ENCODE measurements at regions not wholly inside any gene's neighbourhood (a gene's known extent, or its start where the extent isn't known, plus 50 kb on each side); places are given as distances from the start of the nearest gene placed in this dataset.

DNA sequence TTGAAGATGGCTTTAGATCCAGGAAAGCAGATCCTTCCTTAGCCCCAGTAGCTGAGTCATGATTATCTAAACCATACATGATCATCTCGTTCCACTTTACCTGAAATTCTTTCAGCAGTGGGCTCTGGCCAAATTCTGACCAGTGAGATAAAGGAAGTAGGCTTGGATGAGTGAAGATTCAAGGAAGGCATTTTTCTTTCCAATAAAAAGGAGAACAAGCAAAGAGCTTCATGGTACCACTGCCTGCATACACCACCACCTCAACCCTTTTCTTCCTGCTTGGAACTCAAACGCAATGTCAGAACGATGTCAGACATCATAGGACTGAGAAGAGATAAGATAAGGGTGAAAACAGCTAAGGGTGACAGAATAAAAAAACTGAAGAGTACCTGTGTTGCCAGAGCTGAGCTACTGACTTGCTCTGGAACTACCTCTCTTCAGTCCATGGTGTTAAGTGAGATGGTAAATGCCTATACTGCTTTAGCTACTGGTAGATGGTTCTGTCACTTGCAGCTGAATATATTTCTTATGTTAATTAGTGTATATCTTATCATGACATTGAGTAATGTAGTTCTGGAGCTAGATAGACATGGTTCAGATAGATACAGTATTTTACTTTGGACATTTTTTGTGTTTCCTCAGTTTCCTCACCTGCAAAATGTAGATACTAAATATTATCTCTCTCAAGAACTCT, 58.7 kb upstream of the ACVR1 start:
- TF ChIP-seq CTCF (IDR thresholded peaks at IDR 0.05) (no peak), POLR2A (IDR thresholded peaks at IDR 0.05) (no peak)
- WGBS, 2 donors = 69 to 70% methylated on average over 3 of the region's 3 CpGs
- Histone ChIP-seq H3K4me1 (no peaks in the 10 kb centered on the region), H3K27ac (no peak overlapping the region), H3K36me3 (ENCODE audit: low read depth, missing control alignments) (no peaks in the 10 kb centered on the region), H3K9me3 (no peaks in the 10 kb centered on the region), H3K4me3 (no peak overlapping the region), H3K27me3 (no peaks in the 10 kb centered on the region)
- no peak for DNase-seq
- intact Hi-C loops (cut with DNase I; ENCODE audit: low total_unique reads) = no loop called here

GRCh38 chr2:157933160-157933920, 57.2 kb upstream of the ACVR1 start:
- DNase-seq = no peak
- intact Hi-C loops (cut with DNase I; ENCODE audit: low total_unique reads) = no loop called here
- Histone ChIP-seq H3K4me1 (no peaks in the 10 kb centered on the region), H3K4me3 (no peak overlapping the region), H3K9me3 (no peaks in the 10 kb centered on the region), H3K36me3 (ENCODE audit: low read depth, missing control alignments) (no peaks in the 10 kb centered on the region), H3K27me3 (no peaks in the 10 kb centered on the region), H3K27ac (no peak overlapping the region)
- TF ChIP-seq POLR2A (IDR thresholded peaks at IDR 0.05) (no peak), CTCF (IDR thresholded peaks at IDR 0.05) (no peak)
- 69 to 76% methylated on average over 6 of the region's 6 CpGs for WGBS, 2 donors

- intact Hi-C loops (cut with DNase I; ENCODE audit: low total_unique reads) = no loop called here
- no peaks in the 10 kb centered on the region for H3K9me3 ChIP-seq
These were observed 56.5 kb upstream of the ACVR1 start for GRCh38 chr2:157932480-157933159.

DNA sequence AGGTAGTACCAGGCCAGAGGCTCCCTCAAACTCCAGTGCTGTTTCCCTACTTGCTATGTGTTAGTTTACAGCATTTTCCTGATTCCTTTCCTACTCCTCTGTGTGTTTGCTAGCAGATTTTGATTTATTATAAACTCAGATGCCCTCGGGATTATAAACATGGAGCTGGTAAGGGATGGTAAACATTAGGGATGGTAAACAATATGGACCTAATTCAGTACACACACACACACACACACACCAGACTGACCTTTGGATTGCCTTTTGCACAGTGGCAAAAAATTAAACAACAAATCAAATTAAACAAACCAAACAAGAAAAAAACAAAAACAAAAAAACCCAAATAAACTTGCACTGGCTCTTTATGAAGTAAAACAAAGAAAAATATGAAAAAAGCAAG, 55.4 kb upstream of the ACVR1 start:
- Histone ChIP-seq H3K4me3 (no peak overlapping the region), H3K4me1 (no peaks in the 10 kb centered on the region), H3K36me3 (ENCODE audit: low read depth, missing control alignments) (no peaks in the 10 kb centered on the region), H3K27me3 (no peaks in the 10 kb centered on the region), H3K27ac (no peak overlapping the region), H3K9me3 (no peaks in the 10 kb centered on the region)
- TF ChIP-seq POLR2A (IDR thresholded peaks at IDR 0.05) = no peak
- WGBS, 2 donors = 66 to 90% methylated on average over 1 of the region's 1 CpG
- intact Hi-C loops (cut with DNase I; ENCODE audit: low total_unique reads) = no loop called here
- DNase-seq = no peak

More at GRCh38 chr2:157932480-157933159, 56.5 kb upstream of the ACVR1 start:
- Histone ChIP-seq H3K4me3 (no peak overlapping the region), H3K27ac (no peak overlapping the region), H3K36me3 (ENCODE audit: low read depth, missing control alignments) (no peaks in the 10 kb centered on the region), H3K4me1 (no peaks in the 10 kb centered on the region), H3K27me3 (no peaks in the 10 kb centered on the region)
- WGBS, 2 donors = 48 to 55% methylated on average over 10 of the region's 10 CpGs
- no peak for DNase-seq
- no peak for TF ChIP-seq POLR2A (IDR thresholded peaks at IDR 0.05)
- TF ChIP-seq CTCF (IDR thresholded peaks at IDR 0.05) = no peak

DNA sequence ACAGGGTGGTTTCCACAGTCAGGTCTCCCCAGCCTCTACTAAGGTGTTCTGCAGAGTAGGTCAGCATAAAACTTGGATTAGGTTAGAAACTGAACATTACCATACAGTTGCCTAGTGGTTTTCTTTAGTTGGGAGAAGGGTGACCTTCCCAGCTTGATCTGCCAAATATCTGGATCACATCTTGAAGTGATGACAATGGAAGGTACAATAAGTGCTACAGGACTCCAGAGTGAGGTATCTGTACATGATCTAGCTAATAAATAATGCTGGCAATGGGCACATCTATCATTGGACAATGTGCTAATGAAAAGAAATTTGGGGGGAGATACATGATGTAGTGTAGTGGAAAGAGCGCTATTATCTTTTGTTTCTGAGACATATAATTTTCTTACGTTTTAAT, 54.6 kb upstream of the ACVR1 start:
- Histone ChIP-seq H3K27me3 (no peaks in the 10 kb centered on the region), H3K9me3 (no peaks in the 10 kb centered on the region), H3K4me1 (no peaks in the 10 kb centered on the region), H3K27ac (no peak overlapping the region), H3K36me3 (ENCODE audit: low read depth, missing control alignments) (no peaks in the 10 kb centered on the region), H3K4me3 (no peak overlapping the region)
- WGBS, 2 donors = 43 to 67% methylated on average over 2 of the region's 2 CpGs
- intact Hi-C loops (cut with DNase I; ENCODE audit: low total_unique reads) = no loop called here
- TF ChIP-seq POLR2A (IDR thresholded peaks at IDR 0.05) (no peak), CTCF (IDR thresholded peaks at IDR 0.05) (no peak)
- DNase-seq = no peak
